ENCODE measurements at regions not wholly inside any gene's neighbourhood (a gene's known extent, or its start where the extent isn't known, plus 50 kb on each side); places are given as distances from the start of the nearest gene placed in this dataset.

- CTCF ChIA-PET, result no interaction called here
Observed at GRCh38 chr5:39605145-39605544, 180.4 kb upstream of the DAB2 start.

DNA sequence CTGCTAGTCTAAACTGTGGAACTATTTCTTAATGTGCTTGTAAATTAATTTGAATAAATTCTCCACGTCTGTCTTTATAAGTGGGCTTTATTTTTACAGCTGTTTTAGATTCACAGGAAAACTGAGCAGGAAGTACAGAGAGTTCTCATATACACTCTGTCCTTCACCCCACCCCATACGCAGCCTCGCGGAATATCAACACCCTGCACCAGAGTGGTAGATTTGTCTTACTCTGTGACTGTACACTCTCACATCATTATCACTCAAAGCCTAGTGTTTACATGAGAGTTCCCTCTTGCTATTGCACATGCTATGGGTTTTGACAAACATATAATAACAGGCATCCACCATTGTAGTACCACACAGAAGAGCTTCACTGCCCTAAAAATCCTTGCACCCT lies 179.7 kb upstream of the DAB2 start:
- no peak for ATAC-seq
- no peaks in the 10 kb centered on the region for H3K9me2 ChIP-seq (replicated peaks; ENCODE audit: low read length)
- H3K9ac ChIP-seq (ENCODE audit: low read length), result no peak overlapping the region
- no peaks in the 10 kb centered on the region for H3K27me3 ChIP-seq (ENCODE audit: low read length)
- H3K36me3 ChIP-seq (ENCODE audit: low read depth, low read length), result no peaks in the 10 kb centered on the region
- H4K20me1 ChIP-seq (ENCODE audit: low read length), result no peaks in the 10 kb centered on the region
- ChIA-PET CTCF (no interaction called here), POLR2A (ENCODE audit: unreplicated experiment) (no interaction called here)
- no peaks in the 10 kb centered on the region for H3F3A ChIP-seq (ENCODE audit: low read length, unreplicated experiment)
- H3K4me1 ChIP-seq (ENCODE audit: insufficient read depth, low read length), result peaks cover 36% of the 10 kb centered on the region
- no peak overlapping the region for H3K27ac ChIP-seq (ENCODE audit: low read length)
- no peak overlapping the region for H3K4me3 ChIP-seq (ENCODE audit: low read length)
- TF ChIP-seq EZH2 (IDR thresholded peaks at IDR 0.05; ENCODE audit: low read length, unreplicated experiment) (no peak), EZH2phosphoT487 (IDR thresholded peaks at IDR 0.05; ENCODE audit: borderline replicate concordance, low read length) (no peak)
- TF ChIP-seq, protein P1, sequence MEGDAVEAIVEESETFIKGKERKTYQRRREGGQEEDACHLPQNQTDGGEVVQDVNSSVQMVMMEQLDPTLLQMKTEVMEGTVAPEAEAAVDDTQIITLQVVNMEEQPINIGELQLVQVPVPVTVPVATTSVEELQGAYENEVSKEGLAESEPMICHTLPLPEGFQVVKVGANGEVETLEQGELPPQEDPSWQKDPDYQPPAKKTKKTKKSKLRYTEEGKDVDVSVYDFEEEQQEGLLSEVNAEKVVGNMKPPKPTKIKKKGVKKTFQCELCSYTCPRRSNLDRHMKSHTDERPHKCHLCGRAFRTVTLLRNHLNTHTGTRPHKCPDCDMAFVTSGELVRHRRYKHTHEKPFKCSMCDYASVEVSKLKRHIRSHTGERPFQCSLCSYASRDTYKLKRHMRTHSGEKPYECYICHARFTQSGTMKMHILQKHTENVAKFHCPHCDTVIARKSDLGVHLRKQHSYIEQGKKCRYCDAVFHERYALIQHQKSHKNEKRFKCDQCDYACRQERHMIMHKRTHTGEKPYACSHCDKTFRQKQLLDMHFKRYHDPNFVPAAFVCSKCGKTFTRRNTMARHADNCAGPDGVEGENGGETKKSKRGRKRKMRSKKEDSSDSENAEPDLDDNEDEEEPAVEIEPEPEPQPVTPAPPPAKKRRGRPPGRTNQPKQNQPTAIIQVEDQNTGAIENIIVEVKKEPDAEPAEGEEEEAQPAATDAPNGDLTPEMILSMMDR (conservative IDR thresholded peaks at IDR 0.05; ENCODE audit: low read depth, low read length), result no peak
- H3K79me2 ChIP-seq (ENCODE audit: low read length), result no peaks in the 10 kb centered on the region
- no peak overlapping the region for H3K4me2 ChIP-seq (ENCODE audit: low read length)
- H3K9me3 ChIP-seq (ENCODE audit: low read length), result no peaks in the 10 kb centered on the region
- intact Hi-C loops (cut with micrococcal nuclease), result no loop called here
- H2AFZ ChIP-seq (ENCODE audit: low read length), result no peak overlapping the region
- BruUV-seq (replicated peaks), result no TSS peak
- no peak for DNase-seq

More at GRCh38 chr5:39605145-39605544, 180.4 kb upstream of the DAB2 start:
- Histone ChIP-seq H3K36me3 (ENCODE audit: low read depth, low read length) (no peaks in the 10 kb centered on the region), H3K27me3 (ENCODE audit: low read length) (no peaks in the 10 kb centered on the region), H3K27ac (ENCODE audit: low read length) (peak overlapping the region; percentile 71), H3K4me3 (ENCODE audit: low read length) (no peak overlapping the region), H3K4me2 (ENCODE audit: low read length) (no peak overlapping the region), H4K20me1 (ENCODE audit: low read length) (no peaks in the 10 kb centered on the region), H3K9ac (ENCODE audit: low read length) (peak overlapping the region; percentile 28; the same call in 1 of the 2 replicates), H2AFZ (ENCODE audit: low read length) (no peak overlapping the region), H3K79me2 (ENCODE audit: low read length) (no peaks in the 10 kb centered on the region), H3K4me1 (ENCODE audit: insufficient read depth, low read length) (peaks cover 30% of the 10 kb centered on the region), H3F3A (ENCODE audit: low read length, unreplicated experiment) (no peaks in the 10 kb centered on the region), H3K9me3 (ENCODE audit: low read length) (no peaks in the 10 kb centered on the region), H3K9me2 (replicated peaks; ENCODE audit: low read length) (no peaks in the 10 kb centered on the region)
- POLR2A ChIA-PET (ENCODE audit: unreplicated experiment), result interaction anchor here (0.6 kb wide), 1 partner anchor 425 kb away, joined by 8 read pairs; no protein-coding TSS in a partner anchor
- intact Hi-C loops (cut with micrococcal nuclease), result no loop called here
- DNase-seq (no peak), ATAC-seq (no peak)
- BruUV-seq (replicated peaks), result no TSS peak
- TF ChIP-seq EZH2phosphoT487 (IDR thresholded peaks at IDR 0.05; ENCODE audit: borderline replicate concordance, low read length) (no peak), EZH2 (IDR thresholded peaks at IDR 0.05; ENCODE audit: low read length, unreplicated experiment) (no peak)
- TF ChIP-seq, protein P1 (conservative IDR thresholded peaks at IDR 0.05; ENCODE audit: low read depth, low read length), result no peak

DNA sequence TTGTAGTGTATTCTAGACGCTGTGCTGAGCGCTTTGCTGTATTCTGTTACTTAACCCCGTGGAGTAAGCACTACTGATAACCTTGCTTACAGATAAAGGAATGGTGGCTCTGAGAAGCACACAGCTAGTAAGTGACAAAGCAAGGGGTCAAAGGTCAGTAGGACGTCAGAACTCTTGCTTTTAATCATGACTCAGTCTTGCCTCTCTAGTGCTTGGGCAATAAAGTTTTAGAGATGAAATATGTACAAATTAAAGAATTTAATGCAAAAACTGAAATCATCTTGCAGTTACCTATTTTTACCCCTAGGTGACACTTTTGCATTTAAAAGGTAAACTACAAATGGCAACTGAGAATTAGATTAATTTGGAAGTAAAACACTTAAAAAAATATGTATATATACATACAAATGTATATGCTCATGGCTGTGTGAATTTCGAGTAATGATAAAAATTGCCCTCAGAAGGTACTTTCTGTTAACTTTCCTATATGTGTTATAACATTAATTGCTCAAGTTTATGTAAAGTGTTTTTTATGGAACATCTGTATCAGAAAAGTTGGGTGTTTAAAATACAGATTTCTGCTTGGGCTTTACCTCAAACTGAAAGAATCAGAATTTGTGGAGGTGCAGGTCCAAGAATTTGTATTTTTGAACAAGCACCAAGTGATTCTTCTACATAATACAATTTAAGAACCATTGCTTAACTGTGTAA lies 175.1 kb upstream of the DAB2 start:
- H3K4me3 ChIP-seq (ENCODE audit: low read length), result no peak overlapping the region
- ChIA-PET POLR2A (ENCODE audit: unreplicated experiment) (no interaction called here), CTCF (interaction anchor here (0.6 to 1.4 kb wide), 3 partner anchors 40 to 114 kb away, joined by 3 to 7 read pairs (median 4); no protein-coding TSS in a partner anchor)
- peak overlapping the region; percentile 39 for H3K4me2 ChIP-seq (ENCODE audit: low read length)
- peaks cover 16% of the 10 kb centered on the region for H3K4me1 ChIP-seq (ENCODE audit: insufficient read depth, low read length)
- intact Hi-C loops (cut with micrococcal nuclease), result loop anchor here (1.0 kb wide), 3 partner anchors 48 to 113 kb away; no protein-coding TSS in a partner anchor
- peak overlapping the region; percentile 33 for H3K9ac ChIP-seq (ENCODE audit: low read length)
- ATAC-seq (peak; percentile 81), DNase-seq (peak; percentile 84)
- no peaks in the 10 kb centered on the region for H3F3A ChIP-seq (ENCODE audit: low read length, unreplicated experiment)
- no peaks in the 10 kb centered on the region for H3K9me3 ChIP-seq (ENCODE audit: low read length)
- no peaks in the 10 kb centered on the region for H4K20me1 ChIP-seq (ENCODE audit: low read length)
- H3K79me2 ChIP-seq (ENCODE audit: low read length), result no peaks in the 10 kb centered on the region
- H2AFZ ChIP-seq (ENCODE audit: low read length), result peak overlapping the region; percentile 44
- H3K9me2 ChIP-seq (replicated peaks; ENCODE audit: low read length), result no peaks in the 10 kb centered on the region
- TF ChIP-seq, protein P1 (conservative IDR thresholded peaks at IDR 0.05; ENCODE audit: low read depth, low read length), result peak; percentile 90
- TF ChIP-seq EZH2 (IDR thresholded peaks at IDR 0.05; ENCODE audit: low read length, unreplicated experiment), result no peak
- H3K36me3 ChIP-seq (ENCODE audit: low read depth, low read length), result no peaks in the 10 kb centered on the region
- BruUV-seq (replicated peaks), result no TSS peak
- no peaks in the 10 kb centered on the region for H3K27me3 ChIP-seq (ENCODE audit: low read length)
- H3K27ac ChIP-seq (ENCODE audit: low read length), result peak overlapping the region; percentile 36
